Loucy (cell line): ENCODE measurements at regions not wholly inside any gene's neighbourhood (a gene's known extent, or its start where the extent isn't known, plus 50 kb on each side); places are given as distances from the start of the nearest gene placed in this dataset.

ENCODE experiments used
- H2AFZ ChIP-seq: fragments of 200-600 bp; sonication (generic); 2 replicates; pipeline ENCODE4 v1.6.0; 2016; ENCODE audit warnings: antibody characterized with exemption, mild to moderate bottlenecking, low read length, moderate library complexity
- H3F3A ChIP-seq: fragments of 200-600 bp; 2 replicates; pipeline ENCODE4 v1.6.0; 2016; ENCODE audit warnings: antibody characterized with exemption, low read depth, mild to moderate bottlenecking
- H3K27me3 ChIP-seq: fragments of 200-600 bp; sonication (generic); 2 replicates; pipeline ENCODE4 v1.6.1; 2014; ENCODE audit warnings: low read length, mild to moderate bottlenecking; ENCODE audit not compliant: insufficient read depth, poor library complexity, severe bottlenecking
- H3K36me3 ChIP-seq: fragments of 200-600 bp; sonication (generic); 2 replicates; pipeline ENCODE4 v1.6.1; 2016; ENCODE audit warnings: low read length; ENCODE audit not compliant: insufficient read depth
- H3K4me1 ChIP-seq: fragments of 200-600 bp; sonication (generic); 2 replicates; pipeline ENCODE4 v1.5.1; 2014; ENCODE audit warnings: low read length, mild to moderate bottlenecking; ENCODE audit not compliant: insufficient read depth, poor library complexity, severe bottlenecking
- H3K4me2 ChIP-seq: fragments of 200-600 bp; sonication (generic); 2 replicates; pipeline ENCODE4 v1.6.0; 2014; ENCODE audit warnings: antibody characterized with exemption, low read length, low read depth, mild to moderate bottlenecking; ENCODE audit not compliant: poor library complexity, severe bottlenecking
- H3K4me3 ChIP-seq: fragments of 200-600 bp; sonication (generic); 2 replicates; pipeline ENCODE4 v1.5.1; 2014; ENCODE audit warnings: low read length, mild to moderate bottlenecking, mixed read lengths; ENCODE audit not compliant: poor library complexity, severe bottlenecking
- H3K79me2 ChIP-seq: fragments of 200-600 bp; sonication (generic); 2 replicates; pipeline ENCODE4 v1.6.1; 2014; ENCODE audit warnings: low read length; ENCODE audit not compliant: insufficient read depth
- H3K9ac ChIP-seq: fragments of 200-600 bp; sonication (generic); 2 replicates; pipeline ENCODE4 v1.6.0; 2014; ENCODE audit warnings: mild to moderate bottlenecking, low read depth, low read length, moderate library complexity; ENCODE audit not compliant: poor library complexity, severe bottlenecking
- H3K9me2 ChIP-seq: fragments of 200-600 bp; sonication (generic); replicated peaks from 2 replicates; pipeline ENCODE4 v1.6.1; 2016; ENCODE audit warnings: low read depth, low read length, mixed read lengths
- H3K9me3 ChIP-seq: fragments of 200-600 bp; sonication (generic); 2 replicates; pipeline ENCODE4 v1.6.1; 2014; ENCODE audit warnings: mild to moderate bottlenecking, antibody characterized with exemption, low read length, low read depth; ENCODE audit not compliant: insufficient read depth
- H4K20me1 ChIP-seq: fragments of 200-600 bp; sonication (generic); 2 replicates; pipeline ENCODE4 v1.6.0; 2014; ENCODE audit warnings: antibody characterized with exemption, low read length, mild to moderate bottlenecking; ENCODE audit not compliant: insufficient read depth, poor library complexity, severe bottlenecking
- EZH2phosphoT487 ChIP-seq: fragments of 200-600 bp; IDR thresholded peaks from 2 replicates; pipeline ENCODE4 v1.6.1; 2018; ENCODE audit warnings: antibody characterized with exemption, mild to moderate bottlenecking, moderate library complexity, borderline replicate concordance
- TF ChIP-seq, protein P1 (sequence below): fragments of 200-600 bp; sonication (generic); conservative IDR thresholded peaks from 2 replicates; pipeline ENCODE4 v1.5.1; 2014; ENCODE audit warnings: mild to moderate bottlenecking, antibody characterized with exemption, low read length

DNA sequence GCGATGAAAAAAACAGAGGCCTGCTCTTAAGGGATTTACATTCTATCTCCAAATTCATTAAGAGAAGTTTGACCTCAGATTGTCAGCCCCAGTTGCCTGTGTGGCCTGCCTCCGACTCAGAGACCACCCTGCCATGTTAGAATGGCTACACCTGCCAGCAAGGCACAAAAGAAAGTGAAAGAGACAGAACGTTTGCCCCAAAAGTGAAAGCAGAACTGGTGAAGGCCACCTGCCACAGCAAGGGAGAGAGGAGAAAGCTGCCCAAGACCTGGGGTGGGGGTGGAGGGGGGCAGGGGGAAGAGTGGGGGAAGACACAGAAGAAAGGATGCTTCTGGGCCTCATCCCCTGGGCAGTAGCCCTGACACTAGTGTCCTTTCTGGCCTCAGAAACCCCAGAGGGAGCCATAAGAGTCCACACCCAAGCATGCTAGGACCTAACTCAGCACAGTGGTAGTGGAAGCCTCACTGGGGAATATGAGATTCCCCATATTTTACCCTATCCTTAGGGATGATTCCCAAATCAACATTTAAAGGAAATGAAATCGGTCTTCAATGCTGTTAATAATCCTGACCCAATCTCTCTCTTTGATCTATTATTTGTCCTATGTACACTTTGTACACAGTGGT, 389.7 kb downstream of the TXNL1 start:
- Histone ChIP-seq H3K36me3 (no peaks in the 10 kb centered on the region), H3K9me2 (no peaks in the 10 kb centered on the region), H3K9ac (no peak overlapping the region), H3K4me3 (no peak overlapping the region), H3K79me2 (no peaks in the 10 kb centered on the region), H3F3A (no peaks in the 10 kb centered on the region), H2AFZ (no peak overlapping the region), H3K4me1 (no peaks in the 10 kb centered on the region), H4K20me1 (no peaks in the 10 kb centered on the region), H3K9me3 (no peaks in the 10 kb centered on the region), H3K4me2 (no peak overlapping the region), H3K27me3 (no peaks in the 10 kb centered on the region)
- no peak for TF ChIP-seq EZH2phosphoT487
- TF ChIP-seq, protein P1, sequence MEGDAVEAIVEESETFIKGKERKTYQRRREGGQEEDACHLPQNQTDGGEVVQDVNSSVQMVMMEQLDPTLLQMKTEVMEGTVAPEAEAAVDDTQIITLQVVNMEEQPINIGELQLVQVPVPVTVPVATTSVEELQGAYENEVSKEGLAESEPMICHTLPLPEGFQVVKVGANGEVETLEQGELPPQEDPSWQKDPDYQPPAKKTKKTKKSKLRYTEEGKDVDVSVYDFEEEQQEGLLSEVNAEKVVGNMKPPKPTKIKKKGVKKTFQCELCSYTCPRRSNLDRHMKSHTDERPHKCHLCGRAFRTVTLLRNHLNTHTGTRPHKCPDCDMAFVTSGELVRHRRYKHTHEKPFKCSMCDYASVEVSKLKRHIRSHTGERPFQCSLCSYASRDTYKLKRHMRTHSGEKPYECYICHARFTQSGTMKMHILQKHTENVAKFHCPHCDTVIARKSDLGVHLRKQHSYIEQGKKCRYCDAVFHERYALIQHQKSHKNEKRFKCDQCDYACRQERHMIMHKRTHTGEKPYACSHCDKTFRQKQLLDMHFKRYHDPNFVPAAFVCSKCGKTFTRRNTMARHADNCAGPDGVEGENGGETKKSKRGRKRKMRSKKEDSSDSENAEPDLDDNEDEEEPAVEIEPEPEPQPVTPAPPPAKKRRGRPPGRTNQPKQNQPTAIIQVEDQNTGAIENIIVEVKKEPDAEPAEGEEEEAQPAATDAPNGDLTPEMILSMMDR = no peak

DNA sequence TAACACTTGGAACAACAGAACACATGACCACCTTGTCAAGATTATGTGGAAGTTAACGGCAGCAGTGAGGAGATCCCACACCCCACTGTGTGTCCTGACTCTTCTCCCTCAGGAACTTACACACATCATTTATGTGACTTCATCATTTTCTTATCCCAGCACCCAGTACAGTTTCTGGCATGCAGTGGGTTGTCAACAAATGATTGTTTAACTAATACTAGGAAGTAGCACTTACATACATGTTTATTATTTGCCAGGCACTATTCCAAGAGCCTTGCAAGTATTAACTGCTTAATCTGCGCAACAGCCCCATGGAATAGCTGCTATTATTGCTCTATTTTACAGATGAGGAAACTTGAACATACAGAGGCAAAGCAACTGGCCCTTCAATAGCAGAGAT, 391.5 kb downstream of the TXNL1 start:
- Histone ChIP-seq H3K27me3 (no peaks in the 10 kb centered on the region), H3K4me1 (no peaks in the 10 kb centered on the region), H3K9me2 (no peaks in the 10 kb centered on the region), H3K4me3 (no peak overlapping the region), H3K9me3 (no peaks in the 10 kb centered on the region), H3F3A (no peaks in the 10 kb centered on the region), H2AFZ (no peak overlapping the region), H4K20me1 (no peaks in the 10 kb centered on the region), H3K79me2 (no peaks in the 10 kb centered on the region), H3K9ac (no peak overlapping the region), H3K4me2 (no peak overlapping the region), H3K36me3 (no peaks in the 10 kb centered on the region)
- TF ChIP-seq, protein P1 = no peak
- TF ChIP-seq EZH2phosphoT487 = no peak

DNA sequence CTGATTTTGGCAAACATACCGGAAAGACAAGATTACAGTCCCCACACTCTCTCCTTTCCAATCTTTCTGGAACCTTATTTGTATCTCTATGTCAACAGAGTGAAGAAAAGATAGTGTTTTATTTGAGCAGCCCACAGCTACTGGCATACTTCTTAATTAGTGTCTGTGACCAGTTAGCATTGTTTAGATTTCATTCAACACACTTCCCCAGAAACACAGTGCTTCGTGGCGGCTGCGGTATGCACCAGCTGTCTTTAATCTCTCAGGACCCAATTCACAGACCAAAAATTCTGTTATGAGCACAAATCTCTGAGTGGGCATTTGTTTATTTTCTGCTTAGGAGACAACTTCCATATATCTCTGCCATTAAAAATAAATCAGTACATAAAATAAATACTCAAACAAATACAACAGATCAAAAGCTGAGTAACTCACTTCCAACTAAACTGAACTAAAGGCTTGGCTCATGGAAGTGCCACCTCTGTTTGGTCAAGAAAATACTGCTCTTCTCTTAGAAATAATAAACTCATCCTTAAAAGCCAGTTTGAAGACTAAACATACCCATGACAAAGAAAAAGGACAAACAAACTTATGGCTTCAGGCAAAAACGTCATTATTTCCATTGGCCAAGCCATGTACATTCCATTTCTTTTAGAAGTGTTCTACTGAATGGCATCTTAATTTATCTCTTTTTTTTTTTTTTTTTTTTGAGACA, 392.4 kb downstream of the TXNL1 start:
- no peak overlapping the region for H2AFZ ChIP-seq
- H3K4me2 ChIP-seq = no peak overlapping the region
- H3K27me3 ChIP-seq = no peaks in the 10 kb centered on the region
- H3K9me2 ChIP-seq = no peaks in the 10 kb centered on the region
- H3K4me1 ChIP-seq = no peaks in the 10 kb centered on the region
- H3K4me3 ChIP-seq = no peak overlapping the region
- no peaks in the 10 kb centered on the region for H3F3A ChIP-seq
- no peaks in the 10 kb centered on the region for H3K36me3 ChIP-seq
- no peaks in the 10 kb centered on the region for H4K20me1 ChIP-seq
- no peaks in the 10 kb centered on the region for H3K9me3 ChIP-seq
- no peaks in the 10 kb centered on the region for H3K79me2 ChIP-seq
- TF ChIP-seq, protein P1 = no peak
- TF ChIP-seq EZH2phosphoT487 = no peak
- H3K9ac ChIP-seq = no peak overlapping the region
